GM20000 (cell line): ENCODE measurements at regions not wholly inside any gene's neighbourhood (a gene's known extent, or its start where the extent isn't known, plus 50 kb on each side); places are given as distances from the start of the nearest gene placed in this dataset.

Source experiments
- DNase-seq: peaks from one replicate; pipeline ENCODE4 v3.0.0; 2012; ENCODE audit warnings: low spot score
- CTCF ChIP-seq: IDR thresholded peaks from 2 replicates; pipeline ENCODE4 v1.5.1; 2012; ENCODE audit warnings: mild to moderate bottlenecking, control low read depth; ENCODE audit errors: extremely low read depth, missing control alignments

GRCh38 chr18:55138401-55138800 is 179.1 kb upstream of the CCDC68 start:
- no peak for DNase-seq
- TF ChIP-seq CTCF: no peak

GRCh38 chr18:55137602-55138001 is 178.3 kb upstream of the CCDC68 start:
- no peak for DNase-seq
- no peak for TF ChIP-seq CTCF

GRCh38 chr18:55136864-55137263 is 177.6 kb upstream of the CCDC68 start:
- DNase-seq: no peak

GRCh38 chr18:55136258-55136657 is 177.0 kb upstream of the CCDC68 start:
- DNase-seq: no peak
- TF ChIP-seq CTCF: no peak

More at GRCh38 chr18:55136864-55137263, 177.6 kb upstream of the CCDC68 start:
- TF ChIP-seq CTCF: no peak

- no peak for TF ChIP-seq CTCF
- DNase-seq: no peak
These were observed 174.1 kb upstream of the CCDC68 start for GRCh38 chr18:55133378-55133777.

GRCh38 chr18:55128437-55128836 is 169.2 kb upstream of the CCDC68 start:
- no peak for TF ChIP-seq CTCF
- DNase-seq: no peak

- no peak for TF ChIP-seq CTCF
- no peak for DNase-seq
These were observed 165.0 kb upstream of the CCDC68 start for GRCh38 chr18:55124078-55124763.
